ENCODE measurements at regions not wholly inside any gene's neighbourhood (a gene's known extent, or its start where the extent isn't known, plus 50 kb on each side); places are given as distances from the start of the nearest gene placed in this dataset.
A peak's percentile ranks its signal among the peaks of the same experiment; 100 is the strongest.

DNA sequence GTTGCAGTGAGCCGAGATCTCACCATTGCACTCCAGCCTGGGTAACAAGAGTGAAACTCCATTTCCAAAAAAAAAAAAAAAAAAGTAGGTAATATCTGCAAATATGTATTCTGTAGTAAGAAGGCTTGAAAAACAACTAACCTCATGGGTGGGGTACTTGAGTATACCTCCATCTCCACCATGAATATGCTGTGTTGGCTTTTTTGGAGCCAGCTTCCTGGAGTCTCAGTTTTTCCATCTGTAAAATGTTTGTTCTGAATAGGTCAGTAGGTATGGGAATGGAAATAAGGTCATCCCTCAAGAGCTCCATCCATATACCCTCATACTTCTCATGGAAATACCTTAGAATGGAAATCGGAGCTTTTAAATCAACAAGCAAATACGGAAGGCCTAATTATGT lies 430.0 kb upstream of the FAM98A start:
- H3K36me3 ChIP-seq (ENCODE audit: control insufficient read depth in 4 of 4, insufficient read depth in 4 of 4, low read length in 4 of 4): no peaks in the 10 kb centered on the region
- H3K27ac ChIP-seq (ENCODE audit: low read depth in 1 of 2, low read length in 1 of 2): no peak overlapping the region
- peaks cover 0 to 2% (median 0%) of the 10 kb centered on the region in 4 donors for H3K9me3 ChIP-seq (ENCODE audit: control insufficient read depth in 4 of 4, insufficient read depth in 3 of 4, low read length in 3 of 4)
- H3K4me1 ChIP-seq (ENCODE audit: control insufficient read depth in 5 of 5, insufficient read depth in 5 of 5, low read length in 5 of 5): peaks cover 0 to 4% (median 0%) of the 10 kb centered on the region in 5 donors
- ATAC-seq (ENCODE audit: insufficient read depth, low FRiP score) (no peak), DNase-seq (no peak)
- TF ChIP-seq, protein P1, sequence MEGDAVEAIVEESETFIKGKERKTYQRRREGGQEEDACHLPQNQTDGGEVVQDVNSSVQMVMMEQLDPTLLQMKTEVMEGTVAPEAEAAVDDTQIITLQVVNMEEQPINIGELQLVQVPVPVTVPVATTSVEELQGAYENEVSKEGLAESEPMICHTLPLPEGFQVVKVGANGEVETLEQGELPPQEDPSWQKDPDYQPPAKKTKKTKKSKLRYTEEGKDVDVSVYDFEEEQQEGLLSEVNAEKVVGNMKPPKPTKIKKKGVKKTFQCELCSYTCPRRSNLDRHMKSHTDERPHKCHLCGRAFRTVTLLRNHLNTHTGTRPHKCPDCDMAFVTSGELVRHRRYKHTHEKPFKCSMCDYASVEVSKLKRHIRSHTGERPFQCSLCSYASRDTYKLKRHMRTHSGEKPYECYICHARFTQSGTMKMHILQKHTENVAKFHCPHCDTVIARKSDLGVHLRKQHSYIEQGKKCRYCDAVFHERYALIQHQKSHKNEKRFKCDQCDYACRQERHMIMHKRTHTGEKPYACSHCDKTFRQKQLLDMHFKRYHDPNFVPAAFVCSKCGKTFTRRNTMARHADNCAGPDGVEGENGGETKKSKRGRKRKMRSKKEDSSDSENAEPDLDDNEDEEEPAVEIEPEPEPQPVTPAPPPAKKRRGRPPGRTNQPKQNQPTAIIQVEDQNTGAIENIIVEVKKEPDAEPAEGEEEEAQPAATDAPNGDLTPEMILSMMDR (IDR thresholded peaks at IDR 0.05; ENCODE audit: control extremely low read depth, extremely low read depth): no peak
- no peaks in the 10 kb centered on the region for H3K27me3 ChIP-seq (ENCODE audit: control insufficient read depth in 3 of 3, insufficient read depth in 3 of 3, low read length in 2 of 3)
- no peak overlapping the region for H3K9ac ChIP-seq (ENCODE audit: insufficient read depth in 1 of 2, low read length in 2 of 2)
- 80 to 98% methylated on average over 3 of the region's 3 CpGs for WGBS, 2 donors
- H3K4me3 ChIP-seq: no peak overlapping the region

DNA sequence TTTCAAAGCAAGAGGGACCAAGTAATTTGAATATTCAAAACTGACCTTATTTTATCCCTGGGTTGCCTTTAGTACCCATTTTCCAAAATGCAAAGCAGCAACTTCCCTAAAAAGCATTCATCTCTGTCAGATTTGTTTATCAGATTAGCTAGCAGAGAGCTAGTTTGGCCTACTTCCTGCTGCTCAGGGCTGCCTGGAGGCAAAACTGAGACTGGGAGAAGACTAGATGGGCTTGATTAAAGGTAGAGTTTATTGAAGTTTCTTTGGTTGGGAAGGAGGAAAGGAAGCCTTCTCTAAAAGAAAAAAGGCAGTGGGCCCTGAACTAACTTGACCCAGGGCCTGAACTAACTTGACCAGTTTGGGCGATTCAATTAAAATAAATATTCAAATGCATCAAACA lies 426.1 kb upstream of the FAM98A start:
- H3K9me3 ChIP-seq (ENCODE audit: control insufficient read depth in 4 of 4, insufficient read depth in 3 of 4, low read length in 3 of 4): no peaks in the 10 kb centered on the region
- no peaks in the 10 kb centered on the region for H3K27me3 ChIP-seq (ENCODE audit: control insufficient read depth in 3 of 3, insufficient read depth in 3 of 3, low read length in 2 of 3)
- WGBS, 2 donors: 67 to 71% methylated on average over 1 of the region's 1 CpG
- ATAC-seq (ENCODE audit: insufficient read depth, low FRiP score): no peak
- no peak overlapping the region for H3K9ac ChIP-seq (ENCODE audit: insufficient read depth in 1 of 2, low read length in 2 of 2)
- DNase-seq: peak in 1 of 3 donors; percentile 33
- H3K36me3 ChIP-seq (ENCODE audit: control insufficient read depth in 4 of 4, insufficient read depth in 4 of 4, low read length in 4 of 4): no peaks in the 10 kb centered on the region
- no peak overlapping the region for H3K4me3 ChIP-seq
- peaks cover 0 to 4% (median 0%) of the 10 kb centered on the region in 5 donors for H3K4me1 ChIP-seq (ENCODE audit: control insufficient read depth in 5 of 5, insufficient read depth in 5 of 5, low read length in 5 of 5)
- no peak overlapping the region for H3K27ac ChIP-seq (ENCODE audit: low read depth in 1 of 2, low read length in 1 of 2)
- TF ChIP-seq, protein P1 (IDR thresholded peaks at IDR 0.05; ENCODE audit: control extremely low read depth, extremely low read depth): no peak

DNA sequence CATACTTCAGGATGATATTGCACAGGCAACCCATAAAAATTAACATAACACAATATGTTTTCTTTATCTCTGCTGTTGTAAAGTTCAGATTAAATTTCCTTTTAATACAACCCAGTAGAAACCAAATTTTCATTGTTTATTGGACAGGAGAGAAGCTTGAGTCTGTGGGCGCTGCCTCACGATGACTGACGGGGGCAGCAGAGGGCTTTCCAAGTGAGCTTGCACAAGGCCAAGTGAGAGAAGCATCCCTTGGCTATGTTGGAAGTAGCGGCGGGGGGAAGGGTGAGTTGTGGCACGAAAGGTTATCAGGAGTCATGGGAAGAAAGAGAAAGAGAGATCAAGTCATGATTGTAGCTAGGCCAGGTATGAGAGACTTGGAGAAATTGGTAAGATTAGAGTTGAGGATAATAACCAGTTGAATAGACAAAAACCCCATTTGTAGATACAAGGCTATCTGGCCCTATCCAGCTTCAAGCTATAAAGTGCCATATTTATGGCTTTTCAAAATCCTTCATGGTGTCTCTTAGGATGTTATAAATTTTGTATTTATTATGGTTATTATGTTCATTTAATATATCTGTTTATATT lies 413.7 kb upstream of the FAM98A start:
- Histone ChIP-seq H3K4me3 (no peak overlapping the region), H3K36me3 (ENCODE audit: control insufficient read depth in 4 of 4, insufficient read depth in 4 of 4, low read length in 4 of 4) (no peaks in the 10 kb centered on the region), H3K27me3 (ENCODE audit: control insufficient read depth in 3 of 3, insufficient read depth in 3 of 3, low read length in 2 of 3) (no peaks in the 10 kb centered on the region), H3K4me1 (ENCODE audit: control insufficient read depth in 5 of 5, insufficient read depth in 5 of 5, low read length in 5 of 5) (no peaks in the 10 kb centered on the region), H3K9me3 (ENCODE audit: control insufficient read depth in 4 of 4, insufficient read depth in 3 of 4, low read length in 3 of 4) (peaks cover 0 to 4% (median 0%) of the 10 kb centered on the region in 4 donors), H3K27ac (ENCODE audit: low read depth in 1 of 2, low read length in 1 of 2) (no peak overlapping the region), H3K9ac (ENCODE audit: insufficient read depth in 1 of 2, low read length in 2 of 2) (no peak overlapping the region)
- 7 to 12% methylated on average over 6 of the region's 6 CpGs for WGBS, 2 donors
- DNase-seq: peak; percentile 78 to 85 (median 82)
- no peak for ATAC-seq (ENCODE audit: insufficient read depth, low FRiP score)
- TF ChIP-seq, protein P1 (IDR thresholded peaks at IDR 0.05; ENCODE audit: control extremely low read depth, extremely low read depth): peak; percentile 30

DNA sequence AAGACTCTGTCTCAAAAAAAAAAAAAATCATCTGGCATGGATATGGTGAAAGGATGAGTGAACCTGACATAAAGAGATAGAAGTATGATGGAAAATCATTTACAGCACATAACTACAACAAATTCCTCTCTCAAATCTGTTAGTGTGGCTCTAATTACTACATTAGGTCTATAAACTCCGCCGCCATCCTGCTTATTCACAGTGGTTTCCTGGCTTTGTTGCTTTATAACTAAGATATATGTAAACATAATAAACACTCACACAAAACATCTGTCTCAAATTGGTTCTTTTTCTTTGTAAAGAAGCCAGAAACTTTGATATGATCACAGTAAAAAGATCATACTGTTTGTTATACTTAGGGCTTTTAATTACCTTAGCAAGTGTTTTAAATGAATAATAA lies 412.6 kb upstream of the FAM98A start:
- WGBS, 2 donors: 57 to 59% methylated on average over 2 of the region's 2 CpGs
- ATAC-seq (ENCODE audit: insufficient read depth, low FRiP score) (no peak), DNase-seq (peak; percentile 21 to 78 (median 69))
- Histone ChIP-seq H3K9ac (ENCODE audit: insufficient read depth in 1 of 2, low read length in 2 of 2) (peak overlapping the region in 1 of 2 donors; percentile 11), H3K4me1 (ENCODE audit: control insufficient read depth in 5 of 5, insufficient read depth in 5 of 5, low read length in 5 of 5) (no peaks in the 10 kb centered on the region), H3K27ac (ENCODE audit: low read depth in 1 of 2, low read length in 1 of 2) (no peak overlapping the region), H3K36me3 (ENCODE audit: control insufficient read depth in 4 of 4, insufficient read depth in 4 of 4, low read length in 4 of 4) (no peaks in the 10 kb centered on the region), H3K9me3 (ENCODE audit: control insufficient read depth in 4 of 4, insufficient read depth in 3 of 4, low read length in 3 of 4) (peaks cover 0 to 4% (median 0%) of the 10 kb centered on the region in 4 donors), H3K4me3 (no peak overlapping the region), H3K27me3 (ENCODE audit: control insufficient read depth in 3 of 3, insufficient read depth in 3 of 3, low read length in 2 of 3) (no peaks in the 10 kb centered on the region)
- TF ChIP-seq, protein P1 (IDR thresholded peaks at IDR 0.05; ENCODE audit: control extremely low read depth, extremely low read depth): no peak

Data from lung (tissue), 11 donors.